GM19238 (cell line): ENCODE measurements at regions not wholly inside any gene's neighbourhood (a gene's known extent, or its start where the extent isn't known, plus 50 kb on each side); places are given as distances from the start of the nearest gene placed in this dataset.
"Not testable (repeated sequence)": the region's sequence is repeated elsewhere in the genome, so short reads cannot be mapped to it uniquely, and the experiment has no call there.

Source experiments
- DNase-seq: peaks from one replicate; pipeline ENCODE4 v3.0.0; 2011; ENCODE audit warnings: low spot score; ENCODE audit not compliant: insufficient read length

DNA sequence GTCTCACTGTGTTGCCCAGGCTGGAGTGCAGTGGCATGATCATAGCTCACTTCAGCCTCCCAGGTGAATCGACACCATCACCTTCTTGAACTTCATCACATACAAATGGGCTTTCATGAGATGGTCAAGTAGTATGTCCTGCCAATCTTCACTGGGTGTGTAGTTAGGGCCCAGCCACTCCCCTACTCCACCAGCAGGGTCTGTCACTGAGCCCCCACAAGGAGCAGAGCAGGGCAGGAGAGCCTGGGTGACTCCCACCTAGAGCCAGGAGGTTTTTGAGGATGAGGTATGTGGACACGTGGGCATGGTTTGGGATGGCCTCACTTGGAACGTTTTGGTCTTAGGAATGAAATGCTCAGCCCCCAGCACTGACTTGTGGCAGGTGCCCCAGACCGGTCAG lies 4037.7 kb upstream of the TPTE start:
- DNase-seq: not testable (repeated sequence)

- not testable (repeated sequence) for DNase-seq
Measured at GRCh38 chr21:6486821-6487220, 4034.6 kb upstream of the TPTE start.

DNA sequence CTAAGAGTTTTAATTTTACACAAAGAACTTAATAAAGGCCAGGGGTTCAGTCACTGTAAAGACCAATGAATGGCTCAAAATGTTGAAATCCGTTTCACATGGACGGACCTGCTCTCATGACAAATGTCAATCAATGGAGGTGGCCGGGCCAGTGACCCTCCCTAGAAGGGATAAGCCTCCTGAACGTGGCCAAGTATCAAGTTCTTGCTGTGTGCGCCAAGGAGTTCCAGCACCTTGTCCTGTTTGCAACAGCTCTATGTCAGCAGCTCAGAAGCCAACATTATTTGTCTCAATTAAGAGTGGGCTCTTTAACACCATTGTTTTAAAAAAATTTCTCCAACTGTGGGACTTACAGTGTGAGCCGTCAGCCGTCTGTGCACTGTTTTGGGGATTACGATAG lies 4028.7 kb upstream of the TPTE start:
- DNase-seq: not testable (repeated sequence)

DNA sequence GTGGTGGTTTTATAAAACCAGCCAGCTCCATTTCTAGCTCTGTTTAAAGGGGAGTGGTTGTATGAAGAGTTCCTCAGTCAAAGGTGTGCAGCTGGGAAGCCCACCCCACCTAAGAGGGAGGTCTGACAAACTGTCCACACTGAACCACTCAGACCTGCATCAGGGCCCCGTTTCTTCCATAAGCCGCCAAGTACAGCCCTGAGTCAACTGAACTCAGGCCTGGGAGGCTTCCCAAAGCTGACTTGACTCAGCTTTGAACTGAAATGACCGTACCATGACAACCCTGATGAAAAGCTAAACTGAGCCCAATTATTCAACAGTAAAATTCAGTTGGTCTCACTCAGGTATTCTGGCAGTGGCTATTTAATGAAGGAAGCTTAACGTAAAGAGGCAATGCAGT lies 4027.4 kb upstream of the TPTE start:
- not testable (repeated sequence) for DNase-seq

GRCh38 chr21:6496356-6496755 lies 4025.0 kb upstream of the TPTE start:
- not testable (repeated sequence) for DNase-seq

DNA sequence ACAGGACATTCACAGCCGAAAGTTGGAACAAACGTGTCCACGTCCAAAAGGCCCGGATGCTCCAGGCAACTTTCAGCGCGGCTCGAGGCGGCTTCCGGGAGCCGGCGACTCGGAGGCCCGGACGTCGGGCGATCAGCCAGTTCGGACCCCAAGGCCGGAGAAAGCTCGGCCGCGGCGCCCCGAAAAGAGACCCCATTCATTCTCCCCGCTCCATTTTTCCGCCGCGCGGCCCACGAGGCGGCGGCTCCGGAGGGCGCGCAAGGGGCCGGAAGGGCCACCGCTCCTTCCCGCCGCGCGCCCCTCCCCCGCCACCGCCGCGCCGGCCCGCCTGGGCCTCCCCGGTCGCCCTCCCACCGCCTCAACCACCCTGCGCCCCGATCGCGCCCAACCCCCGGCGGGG lies 4022.7 kb upstream of the TPTE start:
- peak; percentile 0 for DNase-seq

DNA sequence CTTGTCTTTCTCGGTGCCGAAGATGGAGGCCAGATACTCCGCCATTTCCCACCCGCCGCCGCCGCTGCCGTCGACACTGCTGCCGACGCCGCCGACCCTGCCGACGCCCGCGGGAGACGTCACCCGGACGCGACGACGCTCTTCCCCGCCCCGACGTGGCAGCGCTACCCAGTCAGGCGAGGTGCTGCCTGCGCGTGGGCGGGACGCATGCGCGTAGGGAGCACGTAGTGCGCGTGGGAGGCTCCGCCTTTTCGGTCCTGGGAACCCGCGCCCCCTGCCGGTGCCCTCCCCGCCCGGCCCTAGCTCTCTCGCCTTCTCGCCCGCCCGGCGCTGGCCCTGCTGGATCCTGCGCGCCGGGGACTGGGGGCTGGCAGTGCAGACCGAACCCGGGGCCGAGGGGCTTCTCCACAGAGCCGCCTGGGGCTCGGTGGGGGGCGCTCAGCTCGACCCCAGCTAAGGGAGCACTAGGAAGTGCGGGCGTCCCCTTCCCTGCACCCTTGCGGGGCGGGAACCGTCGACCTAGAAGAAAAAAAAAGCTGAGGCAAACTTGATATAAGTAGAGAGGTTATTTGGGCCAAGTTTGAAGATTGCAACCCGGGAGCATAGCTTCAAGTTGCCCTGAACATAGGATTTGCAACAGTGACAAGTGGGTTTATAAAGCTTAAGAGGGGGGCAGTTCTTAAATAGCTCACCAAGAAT lies 4022.1 kb upstream of the TPTE start:
- not testable (repeated sequence) for DNase-seq

DNA sequence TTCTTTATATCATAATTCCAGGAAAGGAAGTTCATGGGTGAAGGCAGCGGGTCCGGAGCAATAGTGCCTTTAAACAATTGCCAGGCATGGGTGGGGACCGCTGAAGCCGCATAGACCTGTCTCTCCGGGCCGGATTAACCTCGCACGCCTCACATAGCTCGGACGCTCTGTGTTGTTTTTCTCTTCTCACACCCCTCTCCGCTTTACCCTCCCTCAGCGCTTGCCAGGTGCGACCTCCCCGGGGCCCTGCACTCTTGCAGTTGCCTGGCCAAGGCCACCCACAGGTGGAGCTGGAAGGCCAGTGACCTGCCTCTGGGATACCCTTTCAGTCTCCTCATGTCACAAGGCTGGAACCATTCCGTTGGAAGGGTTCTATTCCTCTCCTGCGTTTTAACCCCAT lies 4021.5 kb upstream of the TPTE start:
- not testable (repeated sequence) for DNase-seq

DNA sequence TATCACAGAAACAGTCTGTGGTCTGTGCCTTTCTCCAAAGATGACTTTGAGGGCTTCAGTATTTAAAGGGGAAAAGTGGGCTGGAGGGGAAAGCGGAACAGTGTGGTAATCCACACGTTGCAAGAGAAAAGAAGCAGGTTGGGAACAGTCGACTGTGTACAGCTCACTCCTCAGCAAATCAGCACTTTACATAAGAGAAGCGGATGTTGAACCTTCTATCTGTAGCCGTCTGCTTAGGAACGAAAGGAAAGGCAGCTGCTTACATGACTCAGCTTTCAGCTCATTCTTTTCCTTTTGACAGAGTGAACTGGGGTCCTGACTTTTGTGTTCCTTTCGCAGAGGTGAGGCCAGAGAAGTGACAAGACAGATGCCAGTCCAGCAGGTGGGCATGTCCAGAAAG lies 4020.7 kb upstream of the TPTE start:
- DNase-seq: not testable (repeated sequence)

GRCh38 chr21:6506167-6506894 lies 4015.1 kb upstream of the TPTE start:
- not testable (repeated sequence) for DNase-seq

DNA sequence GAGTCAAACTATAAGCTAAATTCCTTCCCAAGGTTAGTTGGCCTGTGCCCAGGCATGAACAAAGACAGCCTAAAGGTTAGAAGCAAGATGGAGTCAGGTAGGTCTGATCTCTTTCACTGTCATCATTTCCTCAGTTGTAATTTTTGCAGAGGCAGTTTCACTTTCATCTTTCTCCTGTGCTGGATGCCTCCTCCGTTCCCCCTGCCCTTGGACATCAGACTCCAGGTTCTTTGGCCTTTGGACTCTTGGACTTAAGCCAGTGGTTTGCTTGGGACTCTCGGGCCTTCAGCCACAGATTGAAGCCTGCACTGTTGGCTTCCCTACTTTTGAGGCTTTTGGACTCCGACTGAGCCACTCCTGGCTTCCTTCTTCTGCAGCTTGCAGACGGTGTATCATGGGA lies 4013.8 kb upstream of the TPTE start:
- DNase-seq: not testable (repeated sequence)

GRCh38 chr21:6521777-6522176 lies 3999.6 kb upstream of the TPTE start:
- not testable (repeated sequence) for DNase-seq

GRCh38 chr21:6526213-6526612 lies 3995.2 kb upstream of the TPTE start:
- not testable (repeated sequence) for DNase-seq

DNA sequence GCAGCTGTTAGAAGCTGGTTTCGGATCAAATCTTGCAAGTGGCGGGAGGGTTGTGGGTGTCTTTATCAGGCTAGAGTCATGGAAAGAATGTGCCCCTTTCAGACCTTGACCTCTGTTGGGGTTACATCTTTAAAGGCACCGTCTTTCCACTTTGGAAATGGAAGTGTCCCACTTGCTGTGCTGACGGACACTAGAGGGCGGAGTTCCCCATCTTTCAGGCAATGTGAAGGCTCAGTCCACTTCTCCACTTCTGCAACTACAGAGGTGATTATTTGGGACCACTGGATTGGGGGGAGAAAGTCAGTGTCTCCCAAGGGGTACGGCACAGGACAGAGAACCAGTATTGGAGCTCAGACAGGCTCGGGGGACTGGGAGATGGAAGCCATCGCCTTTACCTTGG lies 3990.7 kb upstream of the TPTE start:
- DNase-seq: not testable (repeated sequence)

- DNase-seq: not testable (repeated sequence)
Measured at GRCh38 chr21:6533261-6533660, 3988.1 kb upstream of the TPTE start.

GRCh38 chr21:6538320-6538719 lies 3983.1 kb upstream of the TPTE start:
- not testable (repeated sequence) for DNase-seq

- not testable (repeated sequence) for DNase-seq
Measured at GRCh38 chr21:6539688-6540087, 3981.7 kb upstream of the TPTE start.

GRCh38 chr21:6541036-6541435 lies 3980.3 kb upstream of the TPTE start:
- not testable (repeated sequence) for DNase-seq

DNA sequence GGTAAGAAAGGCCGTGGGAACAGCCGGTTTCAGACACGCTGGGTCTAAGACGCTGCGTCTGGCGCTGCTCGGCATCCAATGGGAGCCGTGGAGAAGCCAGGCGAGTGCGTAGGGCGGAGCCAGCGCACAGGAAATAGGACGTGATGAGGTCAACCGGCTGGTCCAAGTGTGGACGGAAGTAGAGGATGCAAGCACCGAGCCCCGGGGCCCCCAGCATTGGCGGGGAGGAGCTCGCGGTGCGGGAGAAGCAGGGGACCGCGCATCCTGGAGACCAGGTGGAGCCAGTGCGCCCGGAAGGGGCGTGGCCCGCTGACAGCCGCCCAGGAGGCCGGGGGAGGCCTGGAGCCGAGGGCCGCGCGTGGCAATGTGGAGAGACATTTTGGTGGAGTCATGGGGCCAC lies 3976.1 kb upstream of the TPTE start:
- DNase-seq: not testable (repeated sequence)

GRCh38 chr21:6551045-6551444 lies 3970.3 kb upstream of the TPTE start:
- DNase-seq: not testable (repeated sequence)

- DNase-seq: not testable (repeated sequence)
Measured at GRCh38 chr21:6553505-6554376, 3967.6 kb upstream of the TPTE start.

DNA sequence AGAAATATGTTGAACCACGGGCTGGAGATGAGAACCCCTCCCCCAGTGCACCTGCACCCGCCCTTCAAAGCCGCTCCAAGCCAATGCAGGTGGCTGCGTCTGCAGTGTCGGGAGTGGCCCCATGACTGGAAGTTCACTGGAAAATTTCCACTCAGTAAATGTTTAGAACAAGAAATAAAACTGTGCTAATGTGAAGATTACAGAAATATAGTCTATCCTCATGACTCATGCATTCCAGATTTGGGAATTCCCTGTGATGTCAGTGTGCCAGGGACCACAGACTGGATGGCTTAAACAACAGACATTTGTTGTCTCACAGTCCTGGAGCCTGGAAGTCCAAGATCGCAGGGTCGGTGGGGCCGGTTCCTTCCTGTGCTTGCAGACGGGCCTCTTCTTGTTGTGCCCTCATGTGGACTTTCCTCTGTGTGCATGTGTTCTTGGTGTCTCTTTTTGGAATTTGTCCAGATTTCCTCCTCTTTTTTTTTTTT lies 3967.0 kb upstream of the TPTE start:
- DNase-seq: not testable (repeated sequence)
